ENCODE measurements at regions not wholly inside any gene's neighbourhood (a gene's known extent, or its start where the extent isn't known, plus 50 kb on each side); places are given as distances from the start of the nearest gene placed in this dataset.

- Histone ChIP-seq H3K4me2 (ENCODE audit: insufficient read depth, low read length) (no peak overlapping the region), H3K79me2 (ENCODE audit: control insufficient read depth, insufficient read depth, low read length) (no peaks in the 10 kb centered on the region), H3K4me3 (replicated peaks in 1 of 3; ENCODE audit: insufficient read depth in 1 of 3, low read depth in 1 of 3, low read length in 3 of 3) (no peak overlapping the region), H3K9me3 (replicated peaks; ENCODE audit: control insufficient read depth, insufficient read depth, low read length) (no peaks in the 10 kb centered on the region), H3K27me3 (ENCODE audit: control insufficient read depth in 2 of 2, insufficient read depth in 2 of 2, low read length in 2 of 2) (no peaks in the 10 kb centered on the region), H3K4me1 (ENCODE audit: control insufficient read depth, extremely low read depth, insufficient read depth, low read length) (no peaks in the 10 kb centered on the region), H3K27ac (ENCODE audit: insufficient read depth, low read depth, low read length) (no peak overlapping the region), H4K20me1 (replicated peaks; ENCODE audit: control insufficient read depth, extremely low read depth, insufficient read depth, low read length) (no peaks in the 10 kb centered on the region), H3K9ac (replicated peaks; ENCODE audit: extremely low read depth, insufficient read depth, low read length) (no peak overlapping the region), H3K9me1 (replicated peaks; ENCODE audit: control insufficient read depth, extremely low read depth, insufficient read depth, low read length) (no peaks in the 10 kb centered on the region), H3K36me3 (ENCODE audit: control insufficient read depth in 2 of 2, extremely low read depth in 1 of 2, insufficient read depth in 2 of 2, low read length in 2 of 2) (no peaks in the 10 kb centered on the region), H2AFZ (ENCODE audit: low read depth, low read length) (no peak overlapping the region)
- FAIRE-seq (no peak), DNase-seq (ENCODE audit: low read depth, low spot score) (no peak)
- intact Hi-C loops (cut with micrococcal nuclease) (no loop called here), dilution Hi-C loops (cut with MboI; ENCODE audit: extremely low pct_ligation_motif_present, low sequenced_read_pairs) (no loop called here)
- ChIA-PET CTCF (no interaction called here), POLR2A (no interaction called here)
- BruUV-seq (replicated peaks), result no TSS peak
- TF ChIP-seq MAX (IDR thresholded peaks at IDR 0.05; ENCODE audit: insufficient read depth, insufficient read length) (no peak), JUN (IDR thresholded peaks at IDR 0.05; ENCODE audit: borderline replicate concordance, insufficient read depth, insufficient read length, low read depth) (no peak), POLR2AphosphoS5 (IDR thresholded peaks at IDR 0.05; ENCODE audit: insufficient read depth, low read depth, low read length) (no peak), POLR2A (IDR thresholded peaks at IDR 0.05; ENCODE audit: low read depth, low read length) (no peak), GATA2 (IDR thresholded peaks at IDR 0.05; ENCODE audit: insufficient read depth, insufficient read length, low read depth, low read length) (no peak), MYC (IDR thresholded peaks at IDR 0.05; ENCODE audit: low read depth, low read length) (no peak), FOS (IDR thresholded peaks at IDR 0.05; ENCODE audit: borderline replicate concordance, insufficient read depth, low read length) (no peak), CTCF (IDR thresholded peaks at IDR 0.05; ENCODE audit: extremely low read depth in 1 of 2, insufficient read depth in 1 of 2, low read depth in 1 of 2, low read length in 2 of 2) (no peak)
Measured at GRCh38 chr19:28961772-28962500, 251.0 kb downstream of the UQCRFS1 start.

Data from endothelial cell of umbilical vein (primary cell).